ENCODE measurements at regions not wholly inside any gene's neighbourhood (a gene's known extent, or its start where the extent isn't known, plus 50 kb on each side); places are given as distances from the start of the nearest gene placed in this dataset.

DNA sequence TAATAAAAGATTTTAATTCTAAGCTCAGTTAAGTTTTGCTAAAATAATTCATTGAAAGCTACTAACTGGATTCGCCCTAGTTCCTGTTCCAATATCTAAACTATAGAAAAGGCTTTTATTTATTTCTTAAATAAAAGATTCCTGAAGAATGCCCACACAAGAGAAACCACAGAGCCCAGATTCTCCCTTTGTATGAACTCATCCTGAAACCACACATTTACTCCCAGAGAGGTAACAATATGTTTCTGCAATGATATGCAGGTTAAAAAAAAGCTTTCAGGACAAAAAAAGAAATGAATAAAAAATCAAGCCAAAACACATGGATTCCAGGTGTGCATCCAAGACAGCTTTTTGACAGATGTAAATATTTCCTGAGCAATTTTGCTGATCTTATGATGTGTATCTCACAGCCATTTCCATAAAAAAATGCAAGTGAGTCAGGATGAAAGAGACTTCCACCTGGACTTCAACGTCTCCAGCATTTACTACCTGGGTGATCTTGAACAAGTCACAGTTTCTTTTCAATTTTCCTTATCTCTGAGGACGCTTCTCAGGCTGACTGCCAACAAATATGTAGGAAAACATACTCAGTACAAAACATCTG is 234.4 kb upstream of the FAT1 start:
- dilution Hi-C loops (cut with MboI; ENCODE audit: extremely low pct_ligation_motif_present, low sequenced_read_pairs) = no loop called here
- DNase-seq (ENCODE audit: low read depth, low spot score) (peak; percentile 25), FAIRE-seq (peak; percentile 85)
- Histone ChIP-seq H3K9ac (ENCODE audit: control insufficient read depth, extremely low read depth, insufficient read depth, low read length) (no peak overlapping the region), H3K27me3 (ENCODE audit: control insufficient read depth, extremely low read depth, insufficient read depth, low read length) (peaks cover 12% of the 10 kb centered on the region), H3K4me3 (ENCODE audit: control insufficient read depth in 2 of 3, extremely low read depth in 1 of 3, insufficient read depth in 2 of 3, low read depth in 1 of 3, low read length in 3 of 3) (no peak overlapping the region), H3K27ac (ENCODE audit: control insufficient read depth, insufficient read depth, low read length) (no peak overlapping the region), H3K4me1 (ENCODE audit: control insufficient read depth, extremely low read depth, insufficient read depth, low read length) (peaks cover 7% of the 10 kb centered on the region), H3K9me3 (ENCODE audit: control insufficient read depth, low read depth, low read length) (no peaks in the 10 kb centered on the region), H3K79me2 (ENCODE audit: control insufficient read depth, insufficient read depth, low read length) (no peaks in the 10 kb centered on the region), H3K4me2 (ENCODE audit: control insufficient read depth, extremely low read depth, insufficient read depth, low read depth, low read length) (no peak overlapping the region), H3K36me3 (ENCODE audit: control insufficient read depth in 2 of 2, extremely low read depth in 1 of 2, insufficient read depth in 2 of 2, low read length in 2 of 2) (no peaks in the 10 kb centered on the region), H2AFZ (ENCODE audit: control insufficient read depth, low read length) (no peak overlapping the region), H4K20me1 (ENCODE audit: control insufficient read depth, extremely low read depth, insufficient read depth, low read length) (no peaks in the 10 kb centered on the region), H3K9me1 (ENCODE audit: control insufficient read depth, extremely low read depth, insufficient read depth, low read length) (no peaks in the 10 kb centered on the region)
- TF ChIP-seq, protein P1, sequence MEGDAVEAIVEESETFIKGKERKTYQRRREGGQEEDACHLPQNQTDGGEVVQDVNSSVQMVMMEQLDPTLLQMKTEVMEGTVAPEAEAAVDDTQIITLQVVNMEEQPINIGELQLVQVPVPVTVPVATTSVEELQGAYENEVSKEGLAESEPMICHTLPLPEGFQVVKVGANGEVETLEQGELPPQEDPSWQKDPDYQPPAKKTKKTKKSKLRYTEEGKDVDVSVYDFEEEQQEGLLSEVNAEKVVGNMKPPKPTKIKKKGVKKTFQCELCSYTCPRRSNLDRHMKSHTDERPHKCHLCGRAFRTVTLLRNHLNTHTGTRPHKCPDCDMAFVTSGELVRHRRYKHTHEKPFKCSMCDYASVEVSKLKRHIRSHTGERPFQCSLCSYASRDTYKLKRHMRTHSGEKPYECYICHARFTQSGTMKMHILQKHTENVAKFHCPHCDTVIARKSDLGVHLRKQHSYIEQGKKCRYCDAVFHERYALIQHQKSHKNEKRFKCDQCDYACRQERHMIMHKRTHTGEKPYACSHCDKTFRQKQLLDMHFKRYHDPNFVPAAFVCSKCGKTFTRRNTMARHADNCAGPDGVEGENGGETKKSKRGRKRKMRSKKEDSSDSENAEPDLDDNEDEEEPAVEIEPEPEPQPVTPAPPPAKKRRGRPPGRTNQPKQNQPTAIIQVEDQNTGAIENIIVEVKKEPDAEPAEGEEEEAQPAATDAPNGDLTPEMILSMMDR (optimal IDR thresholded peaks at IDR 0.05 in 1 of 3, IDR thresholded peaks at IDR 0.05 in 1 of 3, conservative IDR thresholded peaks at IDR 0.05 in 1 of 3; ENCODE audit: extremely low read depth in 1 of 3, insufficient read depth in 2 of 3, low read length in 3 of 3) = no peak
- no peak for TF ChIP-seq EZH2 (IDR thresholded peaks at IDR 0.05; ENCODE audit: low read length)

DNA sequence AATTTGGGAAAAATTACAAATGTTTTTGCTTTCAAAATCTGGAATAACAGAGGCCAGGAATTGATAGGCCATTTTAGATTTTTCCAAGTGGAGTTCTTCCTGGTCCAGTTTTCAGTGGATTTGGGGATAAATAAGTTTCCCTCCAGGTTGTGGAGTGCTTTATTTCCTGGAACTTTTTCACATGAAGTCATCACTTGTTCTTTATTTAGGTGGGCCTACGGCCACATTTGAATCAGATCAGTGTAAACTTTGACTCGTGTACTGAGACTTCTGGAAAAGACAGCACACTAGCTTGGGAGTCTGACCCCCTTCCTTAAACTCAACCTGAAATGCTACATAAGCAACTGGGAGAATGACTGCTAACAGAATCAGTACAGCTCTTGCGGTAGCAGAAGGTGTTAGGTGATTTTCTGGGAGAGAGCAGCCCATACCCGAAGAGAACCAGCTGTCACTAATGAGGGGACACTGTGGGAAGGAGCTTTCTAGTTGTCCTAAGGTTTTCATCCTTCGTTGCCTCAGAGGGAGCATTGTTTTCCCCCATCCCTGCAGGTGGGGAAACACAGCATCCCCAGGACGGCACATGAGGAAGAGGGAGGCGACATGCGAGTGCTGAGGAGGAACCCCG is 235.2 kb upstream of the FAT1 start:
- Histone ChIP-seq H3K4me1 (ENCODE audit: control insufficient read depth, extremely low read depth, insufficient read depth, low read length) (peaks cover 7% of the 10 kb centered on the region), H3K4me3 (ENCODE audit: control insufficient read depth in 2 of 3, extremely low read depth in 1 of 3, insufficient read depth in 2 of 3, low read depth in 1 of 3, low read length in 3 of 3) (no peak overlapping the region), H3K79me2 (ENCODE audit: control insufficient read depth, insufficient read depth, low read length) (no peaks in the 10 kb centered on the region), H2AFZ (ENCODE audit: control insufficient read depth, low read length) (no peak overlapping the region), H3K9me1 (ENCODE audit: control insufficient read depth, extremely low read depth, insufficient read depth, low read length) (no peaks in the 10 kb centered on the region), H3K27me3 (ENCODE audit: control insufficient read depth, extremely low read depth, insufficient read depth, low read length) (peaks cover 12% of the 10 kb centered on the region), H3K4me2 (ENCODE audit: control insufficient read depth, extremely low read depth, insufficient read depth, low read depth, low read length) (no peak overlapping the region), H3K27ac (ENCODE audit: control insufficient read depth, insufficient read depth, low read length) (no peak overlapping the region), H3K9ac (ENCODE audit: control insufficient read depth, extremely low read depth, insufficient read depth, low read length) (no peak overlapping the region), H3K36me3 (ENCODE audit: control insufficient read depth in 2 of 2, extremely low read depth in 1 of 2, insufficient read depth in 2 of 2, low read length in 2 of 2) (no peaks in the 10 kb centered on the region), H4K20me1 (ENCODE audit: control insufficient read depth, extremely low read depth, insufficient read depth, low read length) (no peaks in the 10 kb centered on the region), H3K9me3 (ENCODE audit: control insufficient read depth, low read depth, low read length) (no peaks in the 10 kb centered on the region)
- TF ChIP-seq, protein P1 (optimal IDR thresholded peaks at IDR 0.05 in 1 of 3, IDR thresholded peaks at IDR 0.05 in 1 of 3, conservative IDR thresholded peaks at IDR 0.05 in 1 of 3; ENCODE audit: extremely low read depth in 1 of 3, insufficient read depth in 2 of 3, low read length in 3 of 3) = no peak
- TF ChIP-seq EZH2 (IDR thresholded peaks at IDR 0.05; ENCODE audit: low read length) = no peak
- dilution Hi-C loops (cut with MboI; ENCODE audit: extremely low pct_ligation_motif_present, low sequenced_read_pairs) = no loop called here
- FAIRE-seq (no peak), DNase-seq (ENCODE audit: low read depth, low spot score) (no peak)
